SK-N-SH treated with all-trans-retinoic acid at 6 μM for 48 hours (cell line): ENCODE measurements at regions not wholly inside any gene's neighbourhood (a gene's known extent, or its start where the extent isn't known, plus 50 kb on each side); places are given as distances from the start of the nearest gene placed in this dataset.

ENCODE experiments used
- ARNTL ChIP-seq: fragments of 450-650 bp; formaldehyde crosslinking; IDR thresholded peaks from 2 replicates; pipeline ENCODE4 v1.5.0; 2020; ENCODE audit warnings: low read depth, mild to moderate bottlenecking, moderate library complexity, borderline replicate concordance
- GLIS3 ChIP-seq: fragments of 250-450 bp; sonication (Bioruptor Pico); IDR thresholded peaks from 2 replicates; pipeline ENCODE4 v1.5.0; 2020; ENCODE audit warnings: mild to moderate bottlenecking, moderate library complexity
- POU6F1 ChIP-seq: fragments of 250-450 bp; sonication (Bioruptor Pico); IDR thresholded peaks from 2 replicates; pipeline ENCODE4 v1.8.0; 2021; ENCODE audit warnings: low read depth, mild to moderate bottlenecking, moderate library complexity, borderline replicate concordance
- RARB ChIP-seq: fragments of 250-450 bp; sonication (Bioruptor Pico); IDR thresholded peaks from 2 replicates; pipeline ENCODE4 v1.8.0; 2021; ENCODE audit warnings: mild to moderate bottlenecking, moderate library complexity
- TOX ChIP-seq: fragments of 250-450 bp; sonication (Bioruptor Pico); IDR thresholded peaks from 2 replicates; pipeline ENCODE4 v1.8.0; 2021; ENCODE audit warnings: mild to moderate bottlenecking, moderate library complexity, borderline replicate concordance
- ZNF8 ChIP-seq: fragments of 450-650 bp; formaldehyde crosslinking; IDR thresholded peaks from 2 replicates; pipeline ENCODE4 v1.5.0; 2020; ENCODE audit warnings: mild to moderate bottlenecking, moderate library complexity

GRCh38 chr13:48591889-48592687 lies 59.2 kb upstream of the RCBTB2 start:
- TF ChIP-seq POU6F1 (no peak), RARB (CRISPR knock-in tag) (no peak), GLIS3 (CRISPR knock-in tag) (no peak), TOX (no peak), ZNF8 (no peak), ARNTL (no peak)
